ENCODE measurements at regions not wholly inside any gene's neighbourhood (a gene's known extent, or its start where the extent isn't known, plus 50 kb on each side); places are given as distances from the start of the nearest gene placed in this dataset.

DNA sequence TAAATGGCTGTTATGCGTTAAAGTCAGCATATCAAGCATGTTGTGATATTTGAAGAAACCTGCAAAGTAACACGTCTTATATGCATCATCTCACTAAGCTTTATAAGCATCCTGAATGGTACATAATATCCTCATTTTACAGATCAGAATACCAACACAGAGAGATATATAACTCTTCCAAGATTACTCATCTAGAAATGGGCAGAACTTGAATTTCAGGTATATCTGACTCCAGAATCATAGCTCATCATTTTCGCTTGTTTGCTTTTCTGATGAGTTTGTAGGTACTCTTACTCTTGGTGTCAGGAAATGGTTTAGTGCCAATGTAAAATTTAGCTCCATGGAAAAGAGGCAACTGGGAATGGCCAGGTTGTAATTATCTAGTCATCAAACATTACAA is 232.3 kb upstream of the ANKH start:
- Mint-ChIP-seq H3K27ac (no peak overlapping the region), H3K9me3 (ENCODE audit: insufficient read depth) (no peaks in the 10 kb centered on the region), H3K4me3 (no peak overlapping the region), H3K4me1 (no peaks in the 10 kb centered on the region), H3K27me3 (peaks cover 8% of the 10 kb centered on the region)
- intact Hi-C loops (cut with micrococcal nuclease), result no loop called here
- Histone ChIP-seq H4K20me1 (ENCODE audit: control insufficient read depth, insufficient read depth, low read length, poor library complexity, severe bottlenecking) (no peaks in the 10 kb centered on the region), H3K4me3 (ENCODE audit: control extremely low read depth in 1 of 5, extremely low read depth in 1 of 5, insufficient read depth in 1 of 5, low read depth in 2 of 5, low read length in 4 of 5) (no peak overlapping the region), H3K9me3 (ENCODE audit: control extremely low read depth in 1 of 3, control insufficient read depth in 2 of 3, insufficient read depth in 1 of 3, low read length in 2 of 3) (no peaks in the 10 kb centered on the region), H3K9ac (ENCODE audit: low read length) (no peak overlapping the region), H3K36me3 (replicated peaks in 1 of 2; ENCODE audit: control extremely low read depth in 1 of 2, control insufficient read depth in 1 of 2, extremely low read depth in 1 of 2, insufficient read depth in 2 of 2, low read length in 1 of 2) (no peaks in the 10 kb centered on the region), H3K4me1 (ENCODE audit: control insufficient read depth in 2 of 2, insufficient read depth in 2 of 2, low read length in 2 of 2) (no peaks in the 10 kb centered on the region), H3K4me2 (replicated peaks; ENCODE audit: low read depth, low read length, poor library complexity, severe bottlenecking) (no peak overlapping the region), H2AFZ (ENCODE audit: insufficient read depth, low read depth, low read length, poor library complexity, severe bottlenecking) (no peak overlapping the region), H3K27ac (ENCODE audit: low read length in 2 of 2) (no peak overlapping the region), H3K79me2 (ENCODE audit: control insufficient read depth, insufficient read depth, low read length) (no peaks in the 10 kb centered on the region), H3K27me3 (replicated peaks in 1 of 4; ENCODE audit: control extremely low read depth in 1 of 4, control insufficient read depth in 3 of 4, insufficient read depth in 4 of 4, low read length in 3 of 4) (no peaks in the 10 kb centered on the region)
- DNase-seq (no peak), ATAC-seq (ENCODE audit: low read depth) (no peak)
- no CpG with 5 or more reads among the region's 3 CpGs for WGBS (ENCODE audit: insufficient coverage)
- POLR2A ChIA-PET, result no interaction called here
- CTCF ChIA-PET, result interaction anchor here (1.3 to 1.4 kb wide), 2 partner anchors 8 to 10 kb away, joined by 3 to 4 read pairs; no protein-coding TSS in a partner anchor
- TF ChIP-seq EZH2 (IDR thresholded peaks at IDR 0.05; ENCODE audit: borderline replicate concordance, insufficient read depth, low read depth, low read length, poor library complexity, severe bottlenecking), result no peak
- no peak for TF ChIP-seq CTCF (IDR thresholded peaks at IDR 0.05)

DNA sequence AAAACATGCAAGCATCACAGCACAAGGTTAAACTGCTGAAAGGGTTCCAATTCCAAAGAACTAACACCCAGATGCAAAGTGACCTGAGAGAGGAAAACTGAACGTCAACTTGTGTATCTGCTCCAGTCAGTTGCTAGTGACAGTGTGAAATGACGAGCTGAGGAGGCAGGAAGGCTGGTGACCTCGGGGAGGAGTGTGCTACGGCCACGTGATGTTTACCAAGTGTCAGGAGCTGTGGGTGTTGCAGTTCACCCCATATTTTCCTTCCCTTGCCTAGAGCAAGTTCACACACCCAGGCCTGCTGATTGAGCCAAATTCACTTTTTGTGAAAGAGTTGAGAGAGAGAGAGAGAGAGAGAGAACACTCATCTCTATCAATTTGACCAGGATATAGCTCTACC is 231.6 kb upstream of the ANKH start:
- H3K4me3 Mint-ChIP-seq, result no peak overlapping the region
- WGBS (ENCODE audit: insufficient coverage), result 53% methylated on average over 4 of the region's 5 CpGs
- H2AFZ ChIP-seq (ENCODE audit: insufficient read depth, low read depth, low read length, poor library complexity, severe bottlenecking), result no peak overlapping the region
- H3K4me3 ChIP-seq (ENCODE audit: control extremely low read depth in 1 of 5, extremely low read depth in 1 of 5, insufficient read depth in 1 of 5, low read depth in 2 of 5, low read length in 4 of 5), result no peak overlapping the region
- H3K27me3 Mint-ChIP-seq, result peaks cover 8% of the 10 kb centered on the region
- H3K9ac ChIP-seq (ENCODE audit: low read length), result no peak overlapping the region
- ChIA-PET POLR2A (no interaction called here), CTCF (interaction anchor here (0.8 to 1.3 kb wide), 2 partner anchors 9 to 1353 kb away, joined by 3 read pairs; no protein-coding TSS in a partner anchor)
- H3K4me1 ChIP-seq (ENCODE audit: control insufficient read depth in 2 of 2, insufficient read depth in 2 of 2, low read length in 2 of 2), result no peaks in the 10 kb centered on the region
- intact Hi-C loops (cut with micrococcal nuclease), result no loop called here
- H3K4me1 Mint-ChIP-seq, result no peaks in the 10 kb centered on the region
- ATAC-seq (ENCODE audit: low read depth) (no peak), DNase-seq (no peak)
- H3K36me3 ChIP-seq (replicated peaks in 1 of 2; ENCODE audit: control extremely low read depth in 1 of 2, control insufficient read depth in 1 of 2, extremely low read depth in 1 of 2, insufficient read depth in 2 of 2, low read length in 1 of 2), result no peaks in the 10 kb centered on the region
- H3K9me3 Mint-ChIP-seq (ENCODE audit: insufficient read depth), result no peaks in the 10 kb centered on the region
- no peak overlapping the region for H3K27ac ChIP-seq (ENCODE audit: low read length in 2 of 2)
- no peaks in the 10 kb centered on the region for H3K79me2 ChIP-seq (ENCODE audit: control insufficient read depth, insufficient read depth, low read length)
- TF ChIP-seq CTCF (IDR thresholded peaks at IDR 0.05), result no peak
- no peak for TF ChIP-seq EZH2 (IDR thresholded peaks at IDR 0.05; ENCODE audit: borderline replicate concordance, insufficient read depth, low read depth, low read length, poor library complexity, severe bottlenecking)
- H4K20me1 ChIP-seq (ENCODE audit: control insufficient read depth, insufficient read depth, low read length, poor library complexity, severe bottlenecking), result no peaks in the 10 kb centered on the region
- H3K9me3 ChIP-seq (ENCODE audit: control extremely low read depth in 1 of 3, control insufficient read depth in 2 of 3, insufficient read depth in 1 of 3, low read length in 2 of 3), result no peaks in the 10 kb centered on the region
- H3K27ac Mint-ChIP-seq, result no peak overlapping the region
- no peaks in the 10 kb centered on the region for H3K27me3 ChIP-seq (replicated peaks in 1 of 4; ENCODE audit: control extremely low read depth in 1 of 4, control insufficient read depth in 3 of 4, insufficient read depth in 4 of 4, low read length in 3 of 4)
- no peak overlapping the region for H3K4me2 ChIP-seq (replicated peaks; ENCODE audit: low read depth, low read length, poor library complexity, severe bottlenecking)

Measured in B cell (primary cell).